Choroid plexus epithelial cell (primary cell): ENCODE measurements at regions not wholly inside any gene's neighbourhood (a gene's known extent, or its start where the extent isn't known, plus 50 kb on each side); places are given as distances from the start of the nearest gene placed in this dataset.

Experiments used
- DNase-seq: peaks from one replicate; pipeline ENCODE4 v3.0.0-alpha.2; 2010; ENCODE audit warnings: low read depth
- H3K4me3 ChIP-seq: 2 replicates; pipeline ENCODE4 v1.5.1; 2011; ENCODE audit warnings: low read depth, mild to moderate bottlenecking, control low read depth, low read length, moderate library complexity
- TF ChIP-seq, protein P1 (sequence below): conservative IDR thresholded peaks from 2 replicates; pipeline ENCODE4 v1.5.1; 2011; ENCODE audit warnings: low read depth, mild to moderate bottlenecking, control low read depth, inconsistent platforms, low read length, moderate library complexity

DNA sequence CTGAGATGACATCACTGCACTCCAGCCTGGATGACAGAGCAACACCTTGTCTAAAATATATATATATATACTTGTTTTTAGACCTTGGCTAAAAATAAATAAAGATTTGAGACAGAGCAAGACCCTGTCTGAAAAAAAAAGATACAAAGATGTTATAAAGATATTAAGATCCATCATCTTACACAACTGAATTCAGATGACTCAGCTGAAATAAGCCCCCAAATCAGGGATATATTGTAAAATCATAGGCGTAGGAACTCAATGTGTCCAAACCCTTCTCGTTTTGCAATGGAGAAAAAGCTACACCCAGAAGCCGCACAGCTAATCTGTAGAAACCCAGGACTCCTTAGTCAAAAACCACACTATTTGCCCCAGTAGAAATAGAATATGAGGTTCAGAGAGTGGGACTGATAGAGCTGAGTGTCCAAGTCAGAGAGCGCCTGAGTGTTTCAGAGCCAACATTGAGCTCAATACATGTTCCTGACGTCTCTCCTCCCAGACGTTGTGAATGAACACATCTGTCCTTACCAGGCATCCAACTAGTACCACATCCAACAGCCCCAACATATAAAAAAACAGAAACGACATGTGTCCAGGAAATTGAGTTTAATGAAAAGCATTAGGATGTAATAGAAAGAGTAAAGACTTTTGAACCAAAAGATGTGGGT lies 207.9 kb upstream of the BLID start:
- no peak for DNase-seq
- no peak overlapping the region for H3K4me3 ChIP-seq
- TF ChIP-seq, protein P1, sequence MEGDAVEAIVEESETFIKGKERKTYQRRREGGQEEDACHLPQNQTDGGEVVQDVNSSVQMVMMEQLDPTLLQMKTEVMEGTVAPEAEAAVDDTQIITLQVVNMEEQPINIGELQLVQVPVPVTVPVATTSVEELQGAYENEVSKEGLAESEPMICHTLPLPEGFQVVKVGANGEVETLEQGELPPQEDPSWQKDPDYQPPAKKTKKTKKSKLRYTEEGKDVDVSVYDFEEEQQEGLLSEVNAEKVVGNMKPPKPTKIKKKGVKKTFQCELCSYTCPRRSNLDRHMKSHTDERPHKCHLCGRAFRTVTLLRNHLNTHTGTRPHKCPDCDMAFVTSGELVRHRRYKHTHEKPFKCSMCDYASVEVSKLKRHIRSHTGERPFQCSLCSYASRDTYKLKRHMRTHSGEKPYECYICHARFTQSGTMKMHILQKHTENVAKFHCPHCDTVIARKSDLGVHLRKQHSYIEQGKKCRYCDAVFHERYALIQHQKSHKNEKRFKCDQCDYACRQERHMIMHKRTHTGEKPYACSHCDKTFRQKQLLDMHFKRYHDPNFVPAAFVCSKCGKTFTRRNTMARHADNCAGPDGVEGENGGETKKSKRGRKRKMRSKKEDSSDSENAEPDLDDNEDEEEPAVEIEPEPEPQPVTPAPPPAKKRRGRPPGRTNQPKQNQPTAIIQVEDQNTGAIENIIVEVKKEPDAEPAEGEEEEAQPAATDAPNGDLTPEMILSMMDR, result no peak

DNA sequence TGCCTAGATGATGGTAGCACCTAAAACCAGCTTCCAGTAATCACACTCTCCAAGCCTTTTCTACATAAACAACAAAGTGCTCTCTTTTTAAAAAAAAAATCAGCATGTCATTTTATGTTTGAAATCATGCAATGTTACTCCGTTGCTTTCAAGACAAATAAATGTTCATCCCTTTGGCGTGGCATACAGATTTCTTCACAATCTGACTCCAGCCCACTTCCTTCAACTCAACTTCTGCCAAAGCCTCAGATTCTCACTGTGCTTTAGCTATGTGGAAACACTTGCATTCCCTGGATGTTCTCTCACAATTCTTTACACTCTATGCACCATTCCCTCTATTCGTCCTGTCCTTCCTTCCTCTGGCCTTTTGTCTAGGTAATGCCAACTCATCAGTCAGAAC lies 206.3 kb upstream of the BLID start:
- TF ChIP-seq, protein P1, result no peak
- peak; percentile 61 for DNase-seq
- H3K4me3 ChIP-seq, result no peak overlapping the region

DNA sequence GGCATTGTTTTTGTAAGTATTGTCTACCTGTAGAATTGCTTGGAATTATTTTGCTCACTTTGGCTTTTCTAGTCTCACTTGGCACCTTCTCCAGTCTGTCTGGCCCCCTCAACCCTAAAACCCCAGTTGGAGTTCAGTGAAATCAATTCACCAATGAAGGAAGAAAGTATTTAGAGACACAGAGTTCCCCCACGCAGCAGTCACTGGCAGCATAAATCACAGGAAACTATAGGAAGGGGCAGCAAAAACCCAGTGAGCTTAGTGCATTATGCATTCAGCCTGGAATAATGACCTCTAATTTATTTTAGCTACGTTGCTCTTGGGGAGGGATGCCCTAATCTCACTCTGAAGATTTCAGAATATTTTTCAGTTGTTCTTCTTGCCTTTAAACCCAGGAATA lies 204.7 kb upstream of the BLID start:
- no peak overlapping the region for H3K4me3 ChIP-seq

DNA sequence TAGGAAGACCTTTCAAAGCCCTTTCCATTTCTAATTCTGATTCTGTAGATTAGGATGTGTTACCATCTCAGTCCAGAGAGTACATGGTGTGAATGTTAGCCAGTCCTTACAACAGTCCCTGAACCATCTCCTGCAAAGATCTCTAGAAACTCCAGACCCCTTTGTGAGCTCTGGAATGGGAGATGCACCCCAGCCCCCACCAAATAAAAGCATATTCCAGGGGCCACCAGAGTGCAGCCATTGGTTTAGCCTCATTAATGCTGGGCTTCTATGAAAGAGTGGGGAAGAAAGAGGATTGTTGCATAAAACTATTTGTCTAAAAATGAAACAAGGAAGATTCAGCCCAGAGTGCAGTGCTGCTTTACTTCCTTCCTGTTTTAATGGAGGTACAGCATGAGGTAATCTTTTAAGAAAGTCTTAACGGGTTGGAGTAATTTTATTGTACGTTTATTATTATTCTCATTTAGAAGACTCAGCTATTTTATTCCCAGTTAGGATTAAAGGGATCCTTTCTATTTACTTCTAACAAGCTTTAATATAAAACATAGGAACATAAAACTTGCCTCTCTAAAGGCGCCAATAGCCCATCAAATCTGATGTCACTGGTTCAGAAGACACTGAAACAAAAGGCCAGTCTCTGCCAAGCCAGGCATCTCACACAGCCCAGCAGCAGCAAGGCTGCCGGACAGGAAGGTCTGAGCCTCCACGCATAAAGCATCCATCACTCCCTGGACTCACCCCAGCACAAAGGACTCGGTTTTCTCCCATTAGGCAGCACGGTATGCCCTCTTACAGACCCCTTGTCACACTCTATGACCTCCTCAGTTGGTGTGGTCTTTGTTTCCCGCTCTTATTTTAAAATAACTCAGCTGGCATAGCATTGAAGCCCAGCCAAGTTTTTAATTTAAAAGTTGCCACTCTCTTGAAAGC lies 203.9 kb upstream of the BLID start:
- H3K4me3 ChIP-seq, result no peak overlapping the region
- DNase-seq, result no peak
- TF ChIP-seq, protein P1, result no peak

More for the DNA sequence above, 204.7 kb upstream of the BLID start:
- DNase-seq, result no peak
- TF ChIP-seq, protein P1, result no peak

GRCh38 chr11:122319085-122319484 lies 203.1 kb upstream of the BLID start:
- H3K4me3 ChIP-seq, result no peak overlapping the region
- TF ChIP-seq, protein P1, result no peak
- no peak for DNase-seq

GRCh38 chr11:122317305-122317704 lies 201.3 kb upstream of the BLID start:
- TF ChIP-seq, protein P1, result no peak
- DNase-seq, result peak; percentile 54
- H3K4me3 ChIP-seq, result no peak overlapping the region
